ENCODE measurements at regions not wholly inside any gene's neighbourhood (a gene's known extent, or its start where the extent isn't known, plus 50 kb on each side); places are given as distances from the start of the nearest gene placed in this dataset.

GRCh38 chr2:58842501-58843155, 601.5 kb upstream of the FANCL start:
- no peak for ATAC-seq
- no peak overlapping the region for H3K4me3 ChIP-seq
- TF ChIP-seq, protein P1, sequence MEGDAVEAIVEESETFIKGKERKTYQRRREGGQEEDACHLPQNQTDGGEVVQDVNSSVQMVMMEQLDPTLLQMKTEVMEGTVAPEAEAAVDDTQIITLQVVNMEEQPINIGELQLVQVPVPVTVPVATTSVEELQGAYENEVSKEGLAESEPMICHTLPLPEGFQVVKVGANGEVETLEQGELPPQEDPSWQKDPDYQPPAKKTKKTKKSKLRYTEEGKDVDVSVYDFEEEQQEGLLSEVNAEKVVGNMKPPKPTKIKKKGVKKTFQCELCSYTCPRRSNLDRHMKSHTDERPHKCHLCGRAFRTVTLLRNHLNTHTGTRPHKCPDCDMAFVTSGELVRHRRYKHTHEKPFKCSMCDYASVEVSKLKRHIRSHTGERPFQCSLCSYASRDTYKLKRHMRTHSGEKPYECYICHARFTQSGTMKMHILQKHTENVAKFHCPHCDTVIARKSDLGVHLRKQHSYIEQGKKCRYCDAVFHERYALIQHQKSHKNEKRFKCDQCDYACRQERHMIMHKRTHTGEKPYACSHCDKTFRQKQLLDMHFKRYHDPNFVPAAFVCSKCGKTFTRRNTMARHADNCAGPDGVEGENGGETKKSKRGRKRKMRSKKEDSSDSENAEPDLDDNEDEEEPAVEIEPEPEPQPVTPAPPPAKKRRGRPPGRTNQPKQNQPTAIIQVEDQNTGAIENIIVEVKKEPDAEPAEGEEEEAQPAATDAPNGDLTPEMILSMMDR (IDR thresholded peaks at IDR 0.05): no peak
- H3K4me1 ChIP-seq (ENCODE audit: low read depth): no peaks in the 10 kb centered on the region
- DNase-seq: no peak
- intact Hi-C loops (cut with DNase I, micrococcal nuclease): no loop called here
- H3K9me3 ChIP-seq: no peaks in the 10 kb centered on the region
- no peaks in the 10 kb centered on the region for H3K36me3 ChIP-seq (ENCODE audit: low read depth)

DNA sequence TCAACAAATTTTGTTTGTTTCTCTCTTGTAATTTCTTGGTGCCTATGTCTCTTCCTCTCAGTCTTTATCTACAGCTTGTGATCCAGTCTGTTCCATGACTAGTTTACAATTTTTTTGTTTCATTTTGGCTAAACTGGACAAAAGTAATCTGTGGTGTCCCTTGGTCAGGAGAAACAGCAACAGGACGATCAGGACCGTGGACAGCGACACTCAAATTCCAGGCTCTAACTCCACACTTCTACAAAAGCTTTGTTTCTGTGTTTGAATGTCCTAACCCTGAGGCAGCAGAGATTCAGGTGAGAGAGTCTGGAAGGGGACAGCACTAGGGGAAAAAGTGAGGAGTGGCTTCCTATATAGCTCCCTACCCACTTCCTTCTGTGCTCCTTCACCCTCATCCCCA, 593.3 kb upstream of the FANCL start:
- no peak for ATAC-seq
- intact Hi-C loops (cut with DNase I, micrococcal nuclease): no loop called here
- DNase-seq: peak in 1 of 3 donors; percentile 16

GRCh38 chr2:58826795-58827194, 585.7 kb upstream of the FANCL start:
- Histone ChIP-seq H3K9me3 (peaks cover 30% of the 10 kb centered on the region), H3K4me1 (ENCODE audit: low read depth) (no peaks in the 10 kb centered on the region), H3K4me3 (no peak overlapping the region), H3K36me3 (ENCODE audit: low read depth) (no peaks in the 10 kb centered on the region)
- ATAC-seq (no peak), DNase-seq (no peak)
- intact Hi-C loops (cut with DNase I, micrococcal nuclease): no loop called here
- TF ChIP-seq, protein P1 (IDR thresholded peaks at IDR 0.05): no peak

More for the DNA sequence above, 593.3 kb upstream of the FANCL start:
- Histone ChIP-seq H3K4me3 (no peak overlapping the region), H3K9me3 (peaks cover 2% of the 10 kb centered on the region), H3K36me3 (ENCODE audit: low read depth) (no peaks in the 10 kb centered on the region), H3K4me1 (ENCODE audit: low read depth) (no peaks in the 10 kb centered on the region)
- TF ChIP-seq, protein P1 (IDR thresholded peaks at IDR 0.05): no peak

- no peaks in the 10 kb centered on the region for H3K4me1 ChIP-seq (ENCODE audit: low read depth)
- H3K9me3 ChIP-seq: no peaks in the 10 kb centered on the region
- ATAC-seq: no peak
- intact Hi-C loops (cut with DNase I, micrococcal nuclease): no loop called here
- no peak for DNase-seq
- no peaks in the 10 kb centered on the region for H3K36me3 ChIP-seq (ENCODE audit: low read depth)
- TF ChIP-seq, protein P1 (IDR thresholded peaks at IDR 0.05): no peak
- H3K4me3 ChIP-seq: no peak overlapping the region
Measured at GRCh38 chr2:58812771-58813344, 571.7 kb upstream of the FANCL start.

GRCh38 chr2:58805126-58805525, 564.0 kb upstream of the FANCL start:
- intact Hi-C loops (cut with DNase I, micrococcal nuclease): no loop called here
- Histone ChIP-seq H3K9me3 (no peaks in the 10 kb centered on the region), H3K4me1 (ENCODE audit: low read depth) (no peaks in the 10 kb centered on the region), H3K36me3 (ENCODE audit: low read depth) (no peaks in the 10 kb centered on the region), H3K4me3 (no peak overlapping the region)
- ATAC-seq (no peak), DNase-seq (no peak)
- TF ChIP-seq, protein P1 (IDR thresholded peaks at IDR 0.05): no peak
